ENCODE measurements at regions not wholly inside any gene's neighbourhood (a gene's known extent, or its start where the extent isn't known, plus 50 kb on each side); places are given as distances from the start of the nearest gene placed in this dataset.

DNA sequence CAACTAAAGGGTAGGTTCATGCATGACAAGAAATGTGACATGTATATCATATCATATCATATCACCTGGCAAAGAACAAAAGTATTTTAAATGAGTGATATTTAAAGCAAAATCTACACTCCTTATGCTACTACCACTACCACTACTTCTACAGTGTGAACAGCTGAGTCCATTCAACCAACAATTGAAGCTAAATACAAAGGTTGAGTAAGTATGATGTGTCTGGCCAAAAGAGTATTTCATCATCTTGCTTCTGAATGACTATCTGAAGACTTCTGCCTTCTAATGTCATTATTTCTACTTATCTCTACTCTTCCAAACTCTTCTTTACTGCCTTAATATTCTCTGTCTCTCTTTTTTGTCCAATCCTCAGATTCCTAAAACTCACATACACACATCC is 292.6 kb upstream of the CAND1 start:
- TF ChIP-seq, protein P1, sequence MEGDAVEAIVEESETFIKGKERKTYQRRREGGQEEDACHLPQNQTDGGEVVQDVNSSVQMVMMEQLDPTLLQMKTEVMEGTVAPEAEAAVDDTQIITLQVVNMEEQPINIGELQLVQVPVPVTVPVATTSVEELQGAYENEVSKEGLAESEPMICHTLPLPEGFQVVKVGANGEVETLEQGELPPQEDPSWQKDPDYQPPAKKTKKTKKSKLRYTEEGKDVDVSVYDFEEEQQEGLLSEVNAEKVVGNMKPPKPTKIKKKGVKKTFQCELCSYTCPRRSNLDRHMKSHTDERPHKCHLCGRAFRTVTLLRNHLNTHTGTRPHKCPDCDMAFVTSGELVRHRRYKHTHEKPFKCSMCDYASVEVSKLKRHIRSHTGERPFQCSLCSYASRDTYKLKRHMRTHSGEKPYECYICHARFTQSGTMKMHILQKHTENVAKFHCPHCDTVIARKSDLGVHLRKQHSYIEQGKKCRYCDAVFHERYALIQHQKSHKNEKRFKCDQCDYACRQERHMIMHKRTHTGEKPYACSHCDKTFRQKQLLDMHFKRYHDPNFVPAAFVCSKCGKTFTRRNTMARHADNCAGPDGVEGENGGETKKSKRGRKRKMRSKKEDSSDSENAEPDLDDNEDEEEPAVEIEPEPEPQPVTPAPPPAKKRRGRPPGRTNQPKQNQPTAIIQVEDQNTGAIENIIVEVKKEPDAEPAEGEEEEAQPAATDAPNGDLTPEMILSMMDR (IDR thresholded peaks at IDR 0.05), result no peak
- TF ChIP-seq POLR2A (IDR thresholded peaks at IDR 0.05), result no peak
